Upper lobe of right lung (tissue), 1 donor: ENCODE measurements at regions not wholly inside any gene's neighbourhood (a gene's known extent, or its start where the extent isn't known, plus 50 kb on each side); places are given as distances from the start of the nearest gene placed in this dataset.

Source experiments
- ATAC-seq: fragments of 200-7000 bp; cut with Tn5 transposase; one replicate; pipeline ENCODE4 v1.9.1; 2020; ENCODE audit warnings: mild to moderate bottlenecking, moderate library complexity
- DNase-seq: peaks from one replicate; pipeline ENCODE4 v3.0.0-alpha.2; 2020
- H3K27ac ChIP-seq: fragments of 200-600 bp; one replicate; pipeline ENCODE4 v1.8.0; 2022
- H3K27me3 ChIP-seq: fragments of 200-600 bp; one replicate; pipeline ENCODE4 v1.8.0; 2022; ENCODE audit warnings: mild to moderate bottlenecking
- H3K36me3 ChIP-seq: fragments of 200-600 bp; one replicate; pipeline ENCODE4 v1.8.0; 2022
- H3K4me1 ChIP-seq: fragments of 200-600 bp; one replicate; pipeline ENCODE4 v1.8.0; 2022
- H3K4me3 ChIP-seq: fragments of 200-600 bp; one replicate; pipeline ENCODE4 v1.8.0; 2022; ENCODE audit warnings: mild to moderate bottlenecking
- H3K9me3 ChIP-seq: fragments of 200-600 bp; one replicate; pipeline ENCODE4 v1.8.0; 2022
- CTCF ChIP-seq: fragments of 200-600 bp; IDR thresholded peaks from one replicate; pipeline ENCODE4 v1.8.0; 2022; ENCODE audit warnings: antibody characterized with exemption
- intact Hi-C: fragments of 100-400 bp; cut with DNase I; formaldehyde crosslinking; loops from one replicate; pipeline ENCODE4 v1.11.0; 2022
- donor health status: DM: no; HTN: yes; CAD: no; lungs with severe emphysema.

GRCh38 chr12:97305651-97306050, 157.0 kb upstream of the RMST start:
- intact Hi-C loops: no loop called here
- no peak for TF ChIP-seq CTCF
- ATAC-seq: no peak
- no peaks in the 10 kb centered on the region for H3K36me3 ChIP-seq
- no peak for DNase-seq
- no peak overlapping the region for H3K27ac ChIP-seq
- H3K9me3 ChIP-seq: no peaks in the 10 kb centered on the region
- H3K4me3 ChIP-seq: no peak overlapping the region
- no peaks in the 10 kb centered on the region for H3K27me3 ChIP-seq
- no peaks in the 10 kb centered on the region for H3K4me1 ChIP-seq

GRCh38 chr12:97306147-97306546, 156.5 kb upstream of the RMST start:
- no peaks in the 10 kb centered on the region for H3K36me3 ChIP-seq
- H3K4me1 ChIP-seq: no peaks in the 10 kb centered on the region
- H3K27ac ChIP-seq: no peak overlapping the region
- no peak for TF ChIP-seq CTCF
- H3K4me3 ChIP-seq: no peak overlapping the region
- intact Hi-C loops: no loop called here
- no peaks in the 10 kb centered on the region for H3K9me3 ChIP-seq
- peak; percentile 67 for ATAC-seq
- H3K27me3 ChIP-seq: no peaks in the 10 kb centered on the region
- no peak for DNase-seq

- intact Hi-C loops: no loop called here
- H3K4me3 ChIP-seq: no peak overlapping the region
- ATAC-seq (peak; percentile 79), DNase-seq (no peak)
- H3K27me3 ChIP-seq: no peaks in the 10 kb centered on the region
- H3K4me1 ChIP-seq: no peaks in the 10 kb centered on the region
- TF ChIP-seq CTCF: peak; percentile 78
- H3K27ac ChIP-seq: no peak overlapping the region
- no peaks in the 10 kb centered on the region for H3K9me3 ChIP-seq
- no peaks in the 10 kb centered on the region for H3K36me3 ChIP-seq
Measured at GRCh38 chr12:97308576-97309198, 153.9 kb upstream of the RMST start.

GRCh38 chr12:97309921-97310320, 152.7 kb upstream of the RMST start:
- Histone ChIP-seq H3K4me1 (no peaks in the 10 kb centered on the region), H3K4me3 (no peak overlapping the region), H3K27me3 (no peaks in the 10 kb centered on the region), H3K9me3 (no peaks in the 10 kb centered on the region), H3K27ac (no peak overlapping the region), H3K36me3 (no peaks in the 10 kb centered on the region)
- no peak for DNase-seq
- no peak for TF ChIP-seq CTCF
- intact Hi-C loops: no loop called here
- ATAC-seq: no peak

GRCh38 chr12:97312570-97313135, 150.0 kb upstream of the RMST start:
- Histone ChIP-seq H3K27me3 (no peaks in the 10 kb centered on the region), H3K27ac (no peak overlapping the region), H3K9me3 (no peaks in the 10 kb centered on the region), H3K4me3 (no peak overlapping the region), H3K36me3 (no peaks in the 10 kb centered on the region), H3K4me1 (no peaks in the 10 kb centered on the region)
- intact Hi-C loops: no loop called here
- no peak for TF ChIP-seq CTCF
- DNase-seq (no peak), ATAC-seq (no peak)
